Neural cell (in vitro differentiated cells): ENCODE measurements at regions not wholly inside any gene's neighbourhood (a gene's known extent, or its start where the extent isn't known, plus 50 kb on each side); places are given as distances from the start of the nearest gene placed in this dataset.

Experiments used
- CTCF ChIP-seq: fragments of 450-650 bp; IDR thresholded peaks from 2 replicates; pipeline ENCODE4 v1.5.1; 2014; ENCODE audit warnings: antibody characterized with exemption, mild to moderate bottlenecking, moderate library complexity; ENCODE audit not compliant: poor library complexity, severe bottlenecking
- EZH2 ChIP-seq: fragments of 200-600, 300-800 bp; shearing (Covaris generic), sonication (generic); IDR thresholded peaks from 2 replicates; pipeline ENCODE4 v1.6.1; 2014; ENCODE audit warnings: antibody characterized with exemption, low read length, borderline replicate concordance, mild to moderate bottlenecking; ENCODE audit not compliant: insufficient read depth, poor library complexity, severe bottlenecking

GRCh38 chr4:14729282-14730000 is 272.8 kb upstream of the CPEB2 start:
- TF ChIP-seq CTCF = no peak
- no peak for TF ChIP-seq EZH2
